Fibroblast of villous mesenchyme (primary cell): ENCODE measurements at regions not wholly inside any gene's neighbourhood (a gene's known extent, or its start where the extent isn't known, plus 50 kb on each side); places are given as distances from the start of the nearest gene placed in this dataset.
"Not testable (repeated sequence)": the region's sequence is repeated elsewhere in the genome, so short reads cannot be mapped to it uniquely, and the experiment has no call there.

Source experiments
- DNase-seq: peaks from one replicate; pipeline ENCODE4 v3.0.0-alpha.2; 2010; ENCODE audit warnings: low read depth
- H3K4me3 ChIP-seq: 2 replicates; pipeline ENCODE4 v1.5.1; 2011; ENCODE audit warnings: low read depth, mild to moderate bottlenecking, low read length
- CTCF ChIP-seq: IDR thresholded peaks from 2 replicates; pipeline ENCODE4 v1.5.1; 2012; ENCODE audit warnings: low read depth, mild to moderate bottlenecking, low read length; ENCODE audit not compliant: insufficient read depth

GRCh38 chr20:51125105-51125504, 102.2 kb upstream of the KCNG1 start:
- TF ChIP-seq CTCF = no peak
- no peak for DNase-seq
- no peak overlapping the region for H3K4me3 ChIP-seq

GRCh38 chr20:51123887-51124286, 101.0 kb upstream of the KCNG1 start:
- H3K4me3 ChIP-seq, DNase-seq: not testable (repeated sequence)

- H3K4me3 ChIP-seq = no peak overlapping the region
- no peak for TF ChIP-seq CTCF
- no peak for DNase-seq
These were observed 100.2 kb upstream of the KCNG1 start for GRCh38 chr20:51122931-51123658.

- no peak for TF ChIP-seq CTCF
- no peak for DNase-seq
- H3K4me3 ChIP-seq = no peak overlapping the region
These were observed 99.0 kb upstream of the KCNG1 start for GRCh38 chr20:51121901-51122412.

- DNase-seq = no peak
- TF ChIP-seq CTCF = no peak
- H3K4me3 ChIP-seq = no peak overlapping the region
These were observed 98.4 kb upstream of the KCNG1 start for GRCh38 chr20:51121272-51121671.

GRCh38 chr20:51120868-51121267, 98.0 kb upstream of the KCNG1 start:
- TF ChIP-seq CTCF = no peak
- DNase-seq = no peak
- H3K4me3 ChIP-seq = no peak overlapping the region

GRCh38 chr20:51120438-51120837, 97.5 kb upstream of the KCNG1 start:
- no peak overlapping the region for H3K4me3 ChIP-seq
- TF ChIP-seq CTCF = no peak
- DNase-seq = no peak
